ENCODE measurements at regions not wholly inside any gene's neighbourhood (a gene's known extent, or its start where the extent isn't known, plus 50 kb on each side); places are given as distances from the start of the nearest gene placed in this dataset.

- peaks cover 20% of the 10 kb centered on the region for H3K9me3 Mint-ChIP-seq
- no peaks in the 10 kb centered on the region for H3K4me1 ChIP-seq (ENCODE audit: insufficient read depth, low read length)
- H3K36me3 ChIP-seq (ENCODE audit: insufficient read depth, low read length) = no peaks in the 10 kb centered on the region
- TF ChIP-seq CTCF (IDR thresholded peaks at IDR 0.05) = no peak
- H3K9me3 ChIP-seq (ENCODE audit: control insufficient read depth in 1 of 2, insufficient read depth in 1 of 2, low read length in 2 of 2) = peaks cover 9 to 16% of the 10 kb centered on the region in 2 experiments
- H3K4me3 Mint-ChIP-seq = no peak overlapping the region
- H3K36me3 Mint-ChIP-seq (ENCODE audit: low read depth) = no peaks in the 10 kb centered on the region
- intact Hi-C loops (cut with DNase I, micrococcal nuclease) = no loop called here
- H3K27ac ChIP-seq (ENCODE audit: low read depth in 1 of 2, low read length in 2 of 2) = no peak overlapping the region
- ChIA-PET POLR2A (no interaction called here), CTCF (interaction anchor here (1.2 kb wide), 1 partner anchor 17 kb away, joined by 4 read pairs; no protein-coding TSS in a partner anchor)
- H3K27me3 Mint-ChIP-seq = no peaks in the 10 kb centered on the region
- ATAC-seq (ENCODE audit: poor library complexity) = no peak
- H3K4me3 ChIP-seq (ENCODE audit: low read length) = no peak overlapping the region
- no peak for DNase-seq
- H3K27ac Mint-ChIP-seq = no peak overlapping the region
- H3K4me1 Mint-ChIP-seq (ENCODE audit: low read depth) = no peaks in the 10 kb centered on the region
- no peaks in the 10 kb centered on the region for H3K27me3 ChIP-seq (ENCODE audit: control insufficient read depth in 1 of 2, insufficient read depth in 2 of 2, low read length in 2 of 2)
These were observed 466.1 kb upstream of the GRID2 start for GRCh38 chr4:91837608-91838029.

- DNase-seq (no peak), ATAC-seq (ENCODE audit: poor library complexity) (no peak)
- H3K27me3 Mint-ChIP-seq = no peaks in the 10 kb centered on the region
- H3K27ac Mint-ChIP-seq = no peak overlapping the region
- no peaks in the 10 kb centered on the region for H3K4me1 Mint-ChIP-seq (ENCODE audit: low read depth)
- Histone ChIP-seq H3K9me3 (ENCODE audit: control insufficient read depth in 1 of 2, insufficient read depth in 1 of 2, low read length in 2 of 2) (peaks cover 9 to 12% of the 10 kb centered on the region in 2 experiments), H3K27ac (ENCODE audit: low read depth in 1 of 2, low read length in 2 of 2) (no peak overlapping the region), H3K4me1 (ENCODE audit: insufficient read depth, low read length) (no peaks in the 10 kb centered on the region), H3K27me3 (ENCODE audit: control insufficient read depth in 1 of 2, insufficient read depth in 2 of 2, low read length in 2 of 2) (no peaks in the 10 kb centered on the region), H3K4me3 (ENCODE audit: low read length) (no peak overlapping the region), H3K36me3 (ENCODE audit: insufficient read depth, low read length) (no peaks in the 10 kb centered on the region)
- H3K36me3 Mint-ChIP-seq (ENCODE audit: low read depth) = no peaks in the 10 kb centered on the region
- H3K4me3 Mint-ChIP-seq = no peak overlapping the region
- CTCF ChIA-PET = interaction anchor here (1.2 kb wide), 1 partner anchor 16 kb away, joined by 4 read pairs; no protein-coding TSS in a partner anchor
- no peak for TF ChIP-seq CTCF (IDR thresholded peaks at IDR 0.05)
- intact Hi-C loops (cut with DNase I, micrococcal nuclease) = no loop called here
- POLR2A ChIA-PET = no interaction called here
- H3K9me3 Mint-ChIP-seq = peaks cover 18% of the 10 kb centered on the region
These were observed 465.4 kb upstream of the GRID2 start for GRCh38 chr4:91838181-91838861.

- Mint-ChIP-seq H3K27me3 (no peaks in the 10 kb centered on the region), H3K36me3 (ENCODE audit: low read depth) (no peaks in the 10 kb centered on the region), H3K27ac (no peak overlapping the region), H3K4me3 (no peak overlapping the region), H3K9me3 (peaks cover 13% of the 10 kb centered on the region), H3K4me1 (ENCODE audit: low read depth) (no peaks in the 10 kb centered on the region)
- DNase-seq = no peak
- Histone ChIP-seq H3K27ac (ENCODE audit: low read depth in 1 of 2, low read length in 2 of 2) (no peak overlapping the region), H3K9me3 (ENCODE audit: control insufficient read depth in 1 of 2, insufficient read depth in 1 of 2, low read length in 2 of 2) (no peaks in the 10 kb centered on the region), H3K4me3 (ENCODE audit: low read length) (no peak overlapping the region), H3K36me3 (ENCODE audit: insufficient read depth, low read length) (no peaks in the 10 kb centered on the region), H3K4me1 (ENCODE audit: insufficient read depth, low read length) (no peaks in the 10 kb centered on the region), H3K27me3 (ENCODE audit: control insufficient read depth in 1 of 2, insufficient read depth in 2 of 2, low read length in 2 of 2) (no peaks in the 10 kb centered on the region)
- ChIA-PET POLR2A (no interaction called here), CTCF (no interaction called here)
- TF ChIP-seq CTCF (IDR thresholded peaks at IDR 0.05) = no peak
- no peak for ATAC-seq (ENCODE audit: poor library complexity)
- intact Hi-C loops (cut with DNase I, micrococcal nuclease) = no loop called here
These were observed 463.4 kb upstream of the GRID2 start for GRCh38 chr4:91840359-91840758.

All from CD4-positive, alpha-beta T cell (primary cell).